ENCODE measurements at regions not wholly inside any gene's neighbourhood (a gene's known extent, or its start where the extent isn't known, plus 50 kb on each side); places are given as distances from the start of the nearest gene placed in this dataset.

DNA sequence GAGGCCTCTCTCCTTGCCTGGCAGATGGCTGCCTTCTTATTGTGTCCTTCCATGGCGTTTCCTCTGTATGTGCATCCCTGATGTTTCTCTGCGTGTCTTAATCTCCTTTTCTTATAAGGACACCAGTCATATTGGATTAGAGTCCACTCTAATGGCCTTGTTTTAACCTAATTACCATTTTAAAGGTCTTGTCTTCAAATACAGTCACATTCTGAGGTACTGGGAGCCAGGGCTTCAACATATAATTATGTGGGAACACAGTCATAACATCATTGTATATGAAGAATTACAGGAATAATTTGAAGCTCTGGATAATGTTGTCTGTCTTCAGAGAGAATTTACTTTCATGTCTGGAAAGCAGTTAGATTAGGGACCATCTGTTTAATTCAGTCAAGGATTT lies 56.4 kb upstream of the PTGFR start:
- DNase-seq: no peak

DNA sequence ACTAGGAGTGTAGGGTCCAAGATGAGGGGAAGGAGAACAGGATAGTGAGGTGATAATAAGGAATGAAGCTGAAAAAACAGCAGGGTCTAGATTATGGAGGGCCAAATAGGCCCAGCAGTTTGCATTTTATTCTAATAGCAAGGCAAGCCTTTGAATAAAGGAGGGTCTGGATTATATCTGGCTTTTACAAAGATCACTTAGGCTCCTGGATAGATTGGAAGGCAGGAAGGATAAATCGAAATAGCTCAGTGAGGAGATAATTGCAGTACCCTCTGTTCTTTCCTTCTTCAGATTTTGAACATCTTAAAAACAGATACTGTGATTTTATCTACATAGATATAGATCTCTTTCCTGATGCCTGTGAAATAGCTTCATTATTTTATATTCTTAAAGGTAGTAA lies 53.8 kb upstream of the PTGFR start:
- no peak for DNase-seq

- peak; percentile 21 for DNase-seq
Measured at GRCh38 chr1:78437396-78437795, 53.4 kb upstream of the PTGFR start.

DNA sequence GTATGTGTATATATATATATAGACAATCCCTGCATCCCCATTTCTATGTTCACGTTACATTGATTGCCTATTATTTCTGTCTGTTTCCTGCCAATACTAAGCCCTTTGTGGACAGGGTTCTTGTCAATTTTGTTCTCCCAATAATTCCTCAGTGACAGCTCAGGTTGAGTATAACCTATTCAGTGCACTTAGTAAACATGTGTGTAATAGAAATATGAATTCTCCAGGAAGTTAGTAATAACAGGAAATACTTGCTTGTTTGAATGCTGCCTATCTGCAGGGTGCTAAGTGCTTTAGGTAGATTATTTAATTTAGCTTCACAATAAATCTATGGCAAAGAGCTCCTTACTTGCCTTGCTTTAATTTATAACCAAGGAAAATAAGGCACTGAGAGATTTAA lies 52.8 kb upstream of the PTGFR start:
- DNase-seq: no peak

DNA sequence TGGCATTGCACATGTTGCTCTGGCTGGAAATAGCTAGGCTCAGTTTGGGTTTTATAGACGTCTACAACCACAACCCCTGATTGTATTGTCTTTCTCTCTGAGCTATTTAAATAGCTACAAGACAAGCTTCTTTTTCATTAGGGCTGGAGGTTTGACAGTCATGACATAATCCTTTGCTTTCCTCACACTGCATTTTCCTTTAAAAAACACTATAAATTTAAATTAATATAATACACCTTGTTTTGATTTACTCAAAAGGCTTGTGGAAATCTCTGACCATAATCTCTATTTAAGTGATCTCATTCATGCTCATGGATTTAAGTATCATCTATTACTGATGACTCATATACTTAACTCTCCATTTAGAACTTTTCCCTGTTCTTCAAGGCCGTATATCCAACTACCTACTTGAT lies 50.4 kb upstream of the PTGFR start:
- DNase-seq: peak; percentile 34
